Uterus (tissue), 2 donors: ENCODE measurements at regions not wholly inside any gene's neighbourhood (a gene's known extent, or its start where the extent isn't known, plus 50 kb on each side); places are given as distances from the start of the nearest gene placed in this dataset.

Experiments
- CTCF ChIP-seq, 4 experiments: fragments of 200-600 bp in 2 of 4; fragments of 450-650 bp in 2 of 4; sonication (generic) in 2 of 4; IDR thresholded peaks; one replicate each; pipeline ENCODE4 v1.5.1; 2016 to 2019; ENCODE audit warnings: antibody characterized with exemption in 4 of 4, mild to moderate bottlenecking in 2 of 4, moderate library complexity in 1 of 4
- POLR2A ChIP-seq, 2 donors: fragments of 450-650 bp; IDR thresholded peaks; one replicate each; pipeline ENCODE4 v1.6.1; 2016; ENCODE audit warnings: antibody characterized with exemption in 2 of 2, mild to moderate bottlenecking in 1 of 2, moderate library complexity in 1 of 2

GRCh38 chr4:37762991-37763368 is 63.5 kb upstream of the PGM2 start:
- TF ChIP-seq CTCF (IDR thresholded peaks at IDR 0.05) (no peak), POLR2A (IDR thresholded peaks at IDR 0.05) (no peak)
